ENCODE measurements at regions not wholly inside any gene's neighbourhood (a gene's known extent, or its start where the extent isn't known, plus 50 kb on each side); places are given as distances from the start of the nearest gene placed in this dataset.
A peak's percentile ranks its signal among the peaks of the same experiment; 100 is the strongest.
"Not testable (repeated sequence)": the region's sequence is repeated elsewhere in the genome, so short reads cannot be mapped to it uniquely, and the experiment has no call there.

GRCh38 chr7:121714559-121715303 lies 158.2 kb upstream of the PTPRZ1 start:
- H3K27me3 Mint-ChIP-seq = no peaks in the 10 kb centered on the region
- H3K4me1 Mint-ChIP-seq (ENCODE audit: unreplicated experiment) = peaks cover 4% of the 10 kb centered on the region
- peak overlapping the region; percentile 34 for H3K27ac Mint-ChIP-seq
- no peaks in the 10 kb centered on the region for H3K9me3 Mint-ChIP-seq
- H3K4me3 Mint-ChIP-seq = peak overlapping the region; percentile 42
- no peak for DNase-seq (ENCODE audit: extremely low spot score, unreplicated experiment)
- no peak for TF ChIP-seq CTCF (conservative IDR thresholded peaks at IDR 0.05)
- no peaks in the 10 kb centered on the region for H3K36me3 Mint-ChIP-seq

- not testable (repeated sequence) for H3K4me3 Mint-ChIP-seq; DNase-seq (ENCODE audit: extremely low spot score, unreplicated experiment); H3K4me1 Mint-ChIP-seq (ENCODE audit: unreplicated experiment); H3K9me3 Mint-ChIP-seq; H3K27ac Mint-ChIP-seq; H3K27me3 Mint-ChIP-seq; H3K36me3 Mint-ChIP-seq
Observed at GRCh38 chr7:121712961-121713360, 160.0 kb upstream of the PTPRZ1 start.

- Mint-ChIP-seq H3K9me3 (no peaks in the 10 kb centered on the region), H3K27me3 (no peaks in the 10 kb centered on the region), H3K4me1 (ENCODE audit: unreplicated experiment) (peaks cover 4% of the 10 kb centered on the region), H3K4me3 (no peak overlapping the region), H3K27ac (no peak overlapping the region), H3K36me3 (no peaks in the 10 kb centered on the region)
- no peak for TF ChIP-seq CTCF (conservative IDR thresholded peaks at IDR 0.05)
- DNase-seq (ENCODE audit: extremely low spot score, unreplicated experiment) = no peak
Observed at GRCh38 chr7:121697731-121698316, 175.1 kb upstream of the PTPRZ1 start.

GRCh38 chr7:121696954-121697353 lies 176.0 kb upstream of the PTPRZ1 start:
- Mint-ChIP-seq H3K27me3 (no peaks in the 10 kb centered on the region), H3K4me3 (no peak overlapping the region), H3K27ac (no peak overlapping the region), H3K36me3 (no peaks in the 10 kb centered on the region), H3K9me3 (no peaks in the 10 kb centered on the region), H3K4me1 (ENCODE audit: unreplicated experiment) (peaks cover 4% of the 10 kb centered on the region)
- no peak for TF ChIP-seq CTCF (conservative IDR thresholded peaks at IDR 0.05)
- no peak for DNase-seq (ENCODE audit: extremely low spot score, unreplicated experiment)

GRCh38 chr7:121689749-121690148 lies 183.2 kb upstream of the PTPRZ1 start:
- H3K4me3 Mint-ChIP-seq = no peak overlapping the region
- TF ChIP-seq CTCF (conservative IDR thresholded peaks at IDR 0.05) = no peak
- H3K36me3 Mint-ChIP-seq = no peaks in the 10 kb centered on the region
- no peak overlapping the region for H3K27ac Mint-ChIP-seq
- H3K4me1 Mint-ChIP-seq (ENCODE audit: unreplicated experiment) = no peaks in the 10 kb centered on the region
- DNase-seq (ENCODE audit: extremely low spot score, unreplicated experiment) = no peak
- no peaks in the 10 kb centered on the region for H3K27me3 Mint-ChIP-seq
- H3K9me3 Mint-ChIP-seq = no peaks in the 10 kb centered on the region

GRCh38 chr7:121681700-121682099 lies 191.3 kb upstream of the PTPRZ1 start:
- Mint-ChIP-seq H3K27me3 (no peaks in the 10 kb centered on the region), H3K9me3 (no peaks in the 10 kb centered on the region), H3K36me3 (no peaks in the 10 kb centered on the region), H3K27ac (no peak overlapping the region), H3K4me3 (no peak overlapping the region), H3K4me1 (ENCODE audit: unreplicated experiment) (no peaks in the 10 kb centered on the region)
- no peak for DNase-seq (ENCODE audit: extremely low spot score, unreplicated experiment)
- no peak for TF ChIP-seq CTCF (conservative IDR thresholded peaks at IDR 0.05)

Measured in type B pancreatic cell (in vitro differentiated cells).